SK-N-SH treated with all-trans-retinoic acid at 6 μM for 48 hours (cell line): ENCODE measurements at regions not wholly inside any gene's neighbourhood (a gene's known extent, or its start where the extent isn't known, plus 50 kb on each side); places are given as distances from the start of the nearest gene placed in this dataset.

Experiments used
- ATAC-seq: fragments of 200-7000 bp; cut with Tn5 transposase; 3 replicates; pipeline ENCODE4 v1.9.1; 2020; ENCODE audit warnings: mild to moderate bottlenecking, moderate library complexity
- ARNTL ChIP-seq: fragments of 450-650 bp; formaldehyde crosslinking; IDR thresholded peaks from 2 replicates; pipeline ENCODE4 v1.5.0; 2020; ENCODE audit warnings: low read depth, mild to moderate bottlenecking, moderate library complexity, borderline replicate concordance
- CREB5 ChIP-seq: fragments of 250-450 bp; sonication (Bioruptor Pico); IDR thresholded peaks from 2 replicates; pipeline ENCODE4 v1.5.1; 2020; ENCODE audit warnings: low read depth, mild to moderate bottlenecking, moderate library complexity
- CSDC2 ChIP-seq: fragments of 250-450 bp; sonication (Bioruptor Pico); IDR thresholded peaks from 2 replicates; pipeline ENCODE4 v1.5.0; 2020; ENCODE audit warnings: mild to moderate bottlenecking, moderate library complexity
- CSRNP3 ChIP-seq: fragments of 250-450 bp; sonication (Bioruptor Pico); IDR thresholded peaks from 2 replicates; pipeline ENCODE4 v1.5.1; 2021; ENCODE audit warnings: mild to moderate bottlenecking, moderate library complexity
- ESRRG ChIP-seq: fragments of 250-450 bp; sonication (Bioruptor Pico); IDR thresholded peaks from 2 replicates; pipeline ENCODE4 v1.6.1; 2021; ENCODE audit warnings: mild to moderate bottlenecking
- GLIS3 ChIP-seq: fragments of 250-450 bp; sonication (Bioruptor Pico); IDR thresholded peaks from 2 replicates; pipeline ENCODE4 v1.5.0; 2020; ENCODE audit warnings: mild to moderate bottlenecking, moderate library complexity
- ISL1 ChIP-seq: fragments of 250-450 bp; sonication (Bioruptor Pico); IDR thresholded peaks from 2 replicates; pipeline ENCODE4 v2.1.2; 2022; ENCODE audit warnings: mild to moderate bottlenecking, moderate library complexity
- OSR1 ChIP-seq: fragments of 250-450 bp; sonication (Bioruptor Pico); IDR thresholded peaks from 2 replicates; pipeline ENCODE4 v1.8.0; 2022; ENCODE audit warnings: moderate library complexity, mild to moderate bottlenecking, inconsistent platforms
- PPARA ChIP-seq: fragments of 250-450 bp; sonication (Bioruptor Pico); IDR thresholded peaks from 2 replicates; pipeline ENCODE4 v1.5.0; 2020; ENCODE audit warnings: mild to moderate bottlenecking, borderline replicate concordance
- RARB ChIP-seq: fragments of 250-450 bp; sonication (Bioruptor Pico); IDR thresholded peaks from 2 replicates; pipeline ENCODE4 v1.8.0; 2021; ENCODE audit warnings: mild to moderate bottlenecking, moderate library complexity
- SNAI2 ChIP-seq: fragments of 250-450 bp; sonication (Bioruptor Pico); IDR thresholded peaks from 2 replicates; pipeline ENCODE4 v1.5.0; 2020; ENCODE audit warnings: mild to moderate bottlenecking, moderate library complexity
- TCF4 ChIP-seq: fragments of 250-450 bp; sonication (Bioruptor Pico); IDR thresholded peaks from 2 replicates; pipeline ENCODE4 v1.8.0; 2021; ENCODE audit warnings: mild to moderate bottlenecking, moderate library complexity, borderline replicate concordance
- TOX ChIP-seq: fragments of 250-450 bp; sonication (Bioruptor Pico); IDR thresholded peaks from 2 replicates; pipeline ENCODE4 v1.8.0; 2021; ENCODE audit warnings: mild to moderate bottlenecking, moderate library complexity, borderline replicate concordance
- ZC3H10 ChIP-seq: fragments of 250-450 bp; sonication (Bioruptor Pico); IDR thresholded peaks from 2 replicates; pipeline ENCODE4 v1.5.1; 2021; ENCODE audit warnings: mild to moderate bottlenecking, moderate library complexity
- ZFP3 ChIP-seq: fragments of 250-450 bp; sonication (Bioruptor Pico); IDR thresholded peaks from 2 replicates; pipeline ENCODE4 v1.5.0; 2020; ENCODE audit warnings: mild to moderate bottlenecking, moderate library complexity
- ZFP30 ChIP-seq: fragments of 450-650 bp; formaldehyde crosslinking; IDR thresholded peaks from 2 replicates; pipeline ENCODE4 v1.5.0; 2022; ENCODE audit warnings: mild to moderate bottlenecking, moderate library complexity
- ZNF565 ChIP-seq: fragments of 450-650 bp; formaldehyde crosslinking; conservative IDR thresholded peaks from 2 replicates; pipeline ENCODE4 v1.5.0; 2020; ENCODE audit warnings: low read depth, mild to moderate bottlenecking, moderate library complexity
- ZNF70 ChIP-seq: fragments of 450-650 bp; formaldehyde crosslinking; IDR thresholded peaks from 2 replicates; pipeline ENCODE4 v1.5.0; 2020; ENCODE audit warnings: mild to moderate bottlenecking, moderate library complexity
- ZNF8 ChIP-seq: fragments of 450-650 bp; formaldehyde crosslinking; IDR thresholded peaks from 2 replicates; pipeline ENCODE4 v1.5.0; 2020; ENCODE audit warnings: mild to moderate bottlenecking, moderate library complexity
- TF ChIP-seq, protein P1 (sequence below): fragments of 250-450 bp; sonication (Bioruptor Pico); IDR thresholded peaks from 2 replicates; pipeline ENCODE4 v1.8.0; 2020; ENCODE audit warnings: mild to moderate bottlenecking, moderate library complexity, borderline replicate concordance
- TF ChIP-seq, protein P2 (sequence below): fragments of 250-450 bp; sonication (Bioruptor Pico); IDR thresholded peaks from 2 replicates; pipeline ENCODE4 v1.5.0; 2020; ENCODE audit warnings: mild to moderate bottlenecking, moderate library complexity
- TF ChIP-seq, protein P3 (sequence below): fragments of 250-450 bp; sonication (Bioruptor Pico); IDR thresholded peaks from 2 replicates; pipeline ENCODE4 v1.8.0; 2021; ENCODE audit warnings: low read depth, mild to moderate bottlenecking, moderate library complexity, borderline replicate concordance

GRCh38 chrX:37942170-37942569, 64.2 kb upstream of the SYTL5 start:
- ATAC-seq: no peak
- TF ChIP-seq ZC3H10 (CRISPR knock-in tag) (no peak), TOX (no peak), ZFP3 (CRISPR knock-in tag) (no peak), SNAI2 (CRISPR knock-in tag) (no peak), TCF4 (no peak), CSRNP3 (no peak), GLIS3 (CRISPR knock-in tag) (no peak), ESRRG (CRISPR knock-in tag) (no peak), ZNF8 (CRISPR knock-in tag) (no peak), PPARA (no peak), ZNF565 (CRISPR knock-in tag) (no peak), RARB (no peak), ARNTL (CRISPR knock-in tag) (no peak), ISL1 (CRISPR knock-in tag) (no peak), OSR1 (CRISPR knock-in tag) (no peak), ZNF70 (CRISPR knock-in tag) (no peak)
- TF ChIP-seq, protein P1, sequence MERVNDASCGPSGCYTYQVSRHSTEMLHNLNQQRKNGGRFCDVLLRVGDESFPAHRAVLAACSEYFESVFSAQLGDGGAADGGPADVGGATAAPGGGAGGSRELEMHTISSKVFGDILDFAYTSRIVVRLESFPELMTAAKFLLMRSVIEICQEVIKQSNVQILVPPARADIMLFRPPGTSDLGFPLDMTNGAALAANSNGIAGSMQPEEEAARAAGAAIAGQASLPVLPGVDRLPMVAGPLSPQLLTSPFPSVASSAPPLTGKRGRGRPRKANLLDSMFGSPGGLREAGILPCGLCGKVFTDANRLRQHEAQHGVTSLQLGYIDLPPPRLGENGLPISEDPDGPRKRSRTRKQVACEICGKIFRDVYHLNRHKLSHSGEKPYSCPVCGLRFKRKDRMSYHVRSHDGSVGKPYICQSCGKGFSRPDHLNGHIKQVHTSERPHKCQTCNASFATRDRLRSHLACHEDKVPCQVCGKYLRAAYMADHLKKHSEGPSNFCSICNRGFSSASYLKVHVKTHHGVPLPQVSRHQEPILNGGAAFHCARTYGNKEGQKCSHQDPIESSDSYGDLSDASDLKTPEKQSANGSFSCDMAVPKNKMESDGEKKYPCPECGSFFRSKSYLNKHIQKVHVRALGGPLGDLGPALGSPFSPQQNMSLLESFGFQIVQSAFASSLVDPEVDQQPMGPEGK: no peak
- TF ChIP-seq, protein P2, sequence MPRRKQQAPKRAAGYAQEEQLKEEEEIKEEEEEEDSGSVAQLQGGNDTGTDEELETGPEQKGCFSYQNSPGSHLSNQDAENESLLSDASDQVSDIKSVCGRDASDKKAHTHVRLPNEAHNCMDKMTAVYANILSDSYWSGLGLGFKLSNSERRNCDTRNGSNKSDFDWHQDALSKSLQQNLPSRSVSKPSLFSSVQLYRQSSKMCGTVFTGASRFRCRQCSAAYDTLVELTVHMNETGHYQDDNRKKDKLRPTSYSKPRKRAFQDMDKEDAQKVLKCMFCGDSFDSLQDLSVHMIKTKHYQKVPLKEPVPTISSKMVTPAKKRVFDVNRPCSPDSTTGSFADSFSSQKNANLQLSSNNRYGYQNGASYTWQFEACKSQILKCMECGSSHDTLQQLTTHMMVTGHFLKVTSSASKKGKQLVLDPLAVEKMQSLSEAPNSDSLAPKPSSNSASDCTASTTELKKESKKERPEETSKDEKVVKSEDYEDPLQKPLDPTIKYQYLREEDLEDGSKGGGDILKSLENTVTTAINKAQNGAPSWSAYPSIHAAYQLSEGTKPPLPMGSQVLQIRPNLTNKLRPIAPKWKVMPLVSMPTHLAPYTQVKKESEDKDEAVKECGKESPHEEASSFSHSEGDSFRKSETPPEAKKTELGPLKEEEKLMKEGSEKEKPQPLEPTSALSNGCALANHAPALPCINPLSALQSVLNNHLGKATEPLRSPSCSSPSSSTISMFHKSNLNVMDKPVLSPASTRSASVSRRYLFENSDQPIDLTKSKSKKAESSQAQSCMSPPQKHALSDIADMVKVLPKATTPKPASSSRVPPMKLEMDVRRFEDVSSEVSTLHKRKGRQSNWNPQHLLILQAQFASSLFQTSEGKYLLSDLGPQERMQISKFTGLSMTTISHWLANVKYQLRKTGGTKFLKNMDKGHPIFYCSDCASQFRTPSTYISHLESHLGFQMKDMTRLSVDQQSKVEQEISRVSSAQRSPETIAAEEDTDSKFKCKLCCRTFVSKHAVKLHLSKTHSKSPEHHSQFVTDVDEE (CRISPR knock-in tag): no peak
- TF ChIP-seq, protein P3, sequence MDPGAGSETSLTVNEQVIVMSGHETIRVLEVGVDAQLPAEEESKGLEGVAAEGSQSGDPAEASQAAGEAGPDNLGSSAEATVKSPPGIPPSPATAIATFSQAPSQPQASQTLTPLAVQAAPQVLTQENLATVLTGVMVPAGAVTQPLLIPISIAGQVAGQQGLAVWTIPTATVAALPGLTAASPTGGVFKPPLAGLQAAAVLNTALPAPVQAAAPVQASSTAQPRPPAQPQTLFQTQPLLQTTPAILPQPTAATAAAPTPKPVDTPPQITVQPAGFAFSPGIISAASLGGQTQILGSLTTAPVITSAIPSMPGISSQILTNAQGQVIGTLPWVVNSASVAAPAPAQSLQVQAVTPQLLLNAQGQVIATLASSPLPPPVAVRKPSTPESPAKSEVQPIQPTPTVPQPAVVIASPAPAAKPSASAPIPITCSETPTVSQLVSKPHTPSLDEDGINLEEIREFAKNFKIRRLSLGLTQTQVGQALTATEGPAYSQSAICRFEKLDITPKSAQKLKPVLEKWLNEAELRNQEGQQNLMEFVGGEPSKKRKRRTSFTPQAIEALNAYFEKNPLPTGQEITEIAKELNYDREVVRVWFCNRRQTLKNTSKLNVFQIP (CRISPR knock-in tag): no peak
- TF ChIP-seq, all 23 proteins: peak for 0

DNA sequence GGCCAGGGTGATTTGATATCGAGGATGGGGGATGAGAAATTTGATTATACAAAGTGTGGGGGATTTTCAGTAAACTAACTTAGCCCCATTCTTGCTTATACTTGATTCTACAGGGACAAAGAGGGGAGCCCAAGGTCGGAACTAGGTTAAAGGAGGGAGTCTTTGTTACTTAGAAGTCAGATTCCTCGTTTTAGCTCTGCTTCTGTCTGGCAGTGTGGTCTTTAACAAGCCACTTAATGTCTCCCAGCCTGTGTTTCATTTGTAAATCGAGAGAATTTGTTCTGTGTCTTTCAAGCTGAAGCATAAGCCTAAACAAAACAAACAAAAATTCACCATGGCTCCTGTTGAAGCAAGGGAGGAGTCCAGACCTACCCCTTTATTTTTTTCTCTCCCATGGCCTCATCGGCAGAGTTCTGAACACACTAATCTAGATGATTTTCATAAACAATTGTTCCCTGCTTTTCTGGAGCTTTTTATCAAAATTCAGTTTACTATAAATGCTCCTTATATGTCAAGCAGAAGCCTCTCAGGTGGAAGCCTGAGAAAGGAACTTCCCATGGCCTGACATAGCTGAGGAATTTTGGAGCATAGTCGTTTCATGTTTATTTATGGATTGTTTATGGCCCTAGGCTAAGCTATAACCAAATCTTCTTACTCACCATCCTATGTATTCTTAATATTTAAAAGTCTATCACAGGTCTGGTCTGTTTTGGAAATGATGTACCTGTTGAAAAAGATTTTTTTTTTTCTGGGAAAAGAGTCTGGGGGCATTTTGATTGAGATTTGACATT, 62.6 kb upstream of the SYTL5 start:
- no peak for ATAC-seq
- no peak for TF ChIP-seq ZNF70 (CRISPR knock-in tag)
- TF ChIP-seq ISL1 (CRISPR knock-in tag): no peak
- no peak for TF ChIP-seq CREB5
- no peak for TF ChIP-seq CSRNP3
- no peak for TF ChIP-seq SNAI2 (CRISPR knock-in tag)
- TF ChIP-seq ZFP30 (CRISPR knock-in tag): no peak
- no peak for TF ChIP-seq CSDC2 (CRISPR knock-in tag)
